ENCODE measurements at regions not wholly inside any gene's neighbourhood (a gene's known extent, or its start where the extent isn't known, plus 50 kb on each side); places are given as distances from the start of the nearest gene placed in this dataset.

DNA sequence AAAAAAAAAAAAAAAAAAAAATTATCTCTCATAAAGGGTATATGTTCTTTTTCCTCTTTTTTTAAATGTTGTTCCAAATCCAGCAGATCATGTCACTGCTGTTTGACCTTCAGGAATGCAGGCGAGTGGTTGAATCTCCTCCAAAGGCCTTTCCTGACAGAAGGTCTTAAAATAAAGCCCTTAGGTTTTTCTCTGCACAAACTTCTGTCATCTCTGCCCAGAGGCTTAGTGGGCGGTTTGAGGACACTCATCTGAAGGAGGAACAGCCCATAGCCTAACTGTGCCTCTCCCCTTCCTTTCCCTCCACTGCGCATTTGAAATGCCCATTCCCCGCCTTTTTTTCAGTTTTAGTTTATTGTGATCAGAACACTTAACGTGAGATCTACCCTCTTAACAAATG, 270.2 kb downstream of the TMEM114 start:
- no peak for TF ChIP-seq ZNF423 (tag by site-specific recombination; IDR thresholded peaks at IDR 0.05)
- TF ChIP-seq, protein P1, sequence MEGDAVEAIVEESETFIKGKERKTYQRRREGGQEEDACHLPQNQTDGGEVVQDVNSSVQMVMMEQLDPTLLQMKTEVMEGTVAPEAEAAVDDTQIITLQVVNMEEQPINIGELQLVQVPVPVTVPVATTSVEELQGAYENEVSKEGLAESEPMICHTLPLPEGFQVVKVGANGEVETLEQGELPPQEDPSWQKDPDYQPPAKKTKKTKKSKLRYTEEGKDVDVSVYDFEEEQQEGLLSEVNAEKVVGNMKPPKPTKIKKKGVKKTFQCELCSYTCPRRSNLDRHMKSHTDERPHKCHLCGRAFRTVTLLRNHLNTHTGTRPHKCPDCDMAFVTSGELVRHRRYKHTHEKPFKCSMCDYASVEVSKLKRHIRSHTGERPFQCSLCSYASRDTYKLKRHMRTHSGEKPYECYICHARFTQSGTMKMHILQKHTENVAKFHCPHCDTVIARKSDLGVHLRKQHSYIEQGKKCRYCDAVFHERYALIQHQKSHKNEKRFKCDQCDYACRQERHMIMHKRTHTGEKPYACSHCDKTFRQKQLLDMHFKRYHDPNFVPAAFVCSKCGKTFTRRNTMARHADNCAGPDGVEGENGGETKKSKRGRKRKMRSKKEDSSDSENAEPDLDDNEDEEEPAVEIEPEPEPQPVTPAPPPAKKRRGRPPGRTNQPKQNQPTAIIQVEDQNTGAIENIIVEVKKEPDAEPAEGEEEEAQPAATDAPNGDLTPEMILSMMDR (tag by site-specific recombination; IDR thresholded peaks at IDR 0.05): no peak
- no peak for TF ChIP-seq ZNF133 (tag by site-specific recombination; IDR thresholded peaks at IDR 0.05)
- TF ChIP-seq YY1 (tag by site-specific recombination; IDR thresholded peaks at IDR 0.05): no peak
- no peak for TF ChIP-seq ZNF558 (tag by site-specific recombination; IDR thresholded peaks at IDR 0.05)
- TF ChIP-seq ZNF24 (tag by site-specific recombination; IDR thresholded peaks at IDR 0.05): no peak
- TF ChIP-seq ZFP3 (tag by site-specific recombination; IDR thresholded peaks at IDR 0.05; ENCODE audit: low read depth): no peak
- TF ChIP-seq ZFP69B (tag by site-specific recombination; IDR thresholded peaks at IDR 0.05): no peak
- TF ChIP-seq, protein P2, sequence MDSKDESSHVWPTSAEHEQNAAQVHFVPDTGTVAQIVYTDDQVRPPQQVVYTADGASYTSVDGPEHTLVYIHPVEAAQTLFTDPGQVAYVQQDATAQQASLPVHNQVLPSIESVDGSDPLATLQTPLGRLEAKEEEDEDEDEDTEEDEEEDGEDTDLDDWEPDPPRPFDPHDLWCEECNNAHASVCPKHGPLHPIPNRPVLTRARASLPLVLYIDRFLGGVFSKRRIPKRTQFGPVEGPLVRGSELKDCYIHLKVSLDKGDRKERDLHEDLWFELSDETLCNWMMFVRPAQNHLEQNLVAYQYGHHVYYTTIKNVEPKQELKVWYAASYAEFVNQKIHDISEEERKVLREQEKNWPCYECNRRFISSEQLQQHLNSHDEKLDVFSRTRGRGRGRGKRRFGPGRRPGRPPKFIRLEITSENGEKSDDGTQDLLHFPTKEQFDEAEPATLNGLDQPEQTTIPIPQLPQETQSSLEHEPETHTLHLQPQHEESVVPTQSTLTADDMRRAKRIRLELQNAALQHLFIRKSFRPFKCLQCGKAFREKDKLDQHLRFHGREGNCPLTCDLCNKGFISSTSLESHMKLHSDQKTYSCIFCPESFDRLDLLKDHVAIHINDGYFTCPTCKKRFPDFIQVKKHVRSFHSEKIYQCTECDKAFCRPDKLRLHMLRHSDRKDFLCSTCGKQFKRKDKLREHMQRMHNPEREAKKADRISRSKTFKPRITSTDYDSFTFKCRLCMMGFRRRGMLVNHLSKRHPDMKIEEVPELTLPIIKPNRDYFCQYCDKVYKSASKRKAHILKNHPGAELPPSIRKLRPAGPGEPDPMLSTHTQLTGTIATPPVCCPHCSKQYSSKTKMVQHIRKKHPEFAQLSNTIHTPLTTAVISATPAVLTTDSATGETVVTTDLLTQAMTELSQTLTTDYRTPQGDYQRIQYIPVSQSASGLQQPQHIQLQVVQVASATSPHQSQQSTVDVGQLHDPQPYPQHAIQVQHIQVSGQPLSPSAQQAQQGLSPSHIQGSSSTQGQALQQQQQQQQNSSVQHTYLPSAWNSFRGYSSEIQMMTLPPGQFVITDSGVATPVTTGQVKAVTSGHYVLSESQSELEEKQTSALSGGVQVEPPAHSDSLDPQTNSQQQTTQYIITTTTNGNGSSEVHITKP (tag by site-specific recombination; IDR thresholded peaks at IDR 0.05): no peak
- TF ChIP-seq ZNF223 (tag by site-specific recombination; IDR thresholded peaks at IDR 0.05): no peak
- TF ChIP-seq, protein P3, sequence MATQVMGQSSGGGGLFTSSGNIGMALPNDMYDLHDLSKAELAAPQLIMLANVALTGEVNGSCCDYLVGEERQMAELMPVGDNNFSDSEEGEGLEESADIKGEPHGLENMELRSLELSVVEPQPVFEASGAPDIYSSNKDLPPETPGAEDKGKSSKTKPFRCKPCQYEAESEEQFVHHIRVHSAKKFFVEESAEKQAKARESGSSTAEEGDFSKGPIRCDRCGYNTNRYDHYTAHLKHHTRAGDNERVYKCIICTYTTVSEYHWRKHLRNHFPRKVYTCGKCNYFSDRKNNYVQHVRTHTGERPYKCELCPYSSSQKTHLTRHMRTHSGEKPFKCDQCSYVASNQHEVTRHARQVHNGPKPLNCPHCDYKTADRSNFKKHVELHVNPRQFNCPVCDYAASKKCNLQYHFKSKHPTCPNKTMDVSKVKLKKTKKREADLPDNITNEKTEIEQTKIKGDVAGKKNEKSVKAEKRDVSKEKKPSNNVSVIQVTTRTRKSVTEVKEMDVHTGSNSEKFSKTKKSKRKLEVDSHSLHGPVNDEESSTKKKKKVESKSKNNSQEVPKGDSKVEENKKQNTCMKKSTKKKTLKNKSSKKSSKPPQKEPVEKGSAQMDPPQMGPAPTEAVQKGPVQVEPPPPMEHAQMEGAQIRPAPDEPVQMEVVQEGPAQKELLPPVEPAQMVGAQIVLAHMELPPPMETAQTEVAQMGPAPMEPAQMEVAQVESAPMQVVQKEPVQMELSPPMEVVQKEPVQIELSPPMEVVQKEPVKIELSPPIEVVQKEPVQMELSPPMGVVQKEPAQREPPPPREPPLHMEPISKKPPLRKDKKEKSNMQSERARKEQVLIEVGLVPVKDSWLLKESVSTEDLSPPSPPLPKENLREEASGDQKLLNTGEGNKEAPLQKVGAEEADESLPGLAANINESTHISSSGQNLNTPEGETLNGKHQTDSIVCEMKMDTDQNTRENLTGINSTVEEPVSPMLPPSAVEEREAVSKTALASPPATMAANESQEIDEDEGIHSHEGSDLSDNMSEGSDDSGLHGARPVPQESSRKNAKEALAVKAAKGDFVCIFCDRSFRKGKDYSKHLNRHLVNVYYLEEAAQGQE (tag by site-specific recombination; IDR thresholded peaks at IDR 0.05): no peak
